GM12878 (cell line): ENCODE measurements at regions not wholly inside any gene's neighbourhood (a gene's known extent, or its start where the extent isn't known, plus 50 kb on each side); places are given as distances from the start of the nearest gene placed in this dataset.

ENCODE experiments used
- ATAC-seq: fragments of 200-7000 bp; cut with Tn5 transposase; 3 replicates; pipeline ENCODE4 v1.9.1; 2020; ENCODE audit warnings: mild to moderate bottlenecking, moderate library complexity
- BruUV-seq: library from RNA; stranded (reverse); fragments of 400-500 nt; replicated peaks from 2 replicates; lab custom pipeline; 2021; lab: Mats Ljungman, UMichigan
- CTCF ChIA-PET: fragments of 300-600 bp; sonication (Branson Sonifier 250); formaldehyde crosslinking; extraction: SDS; loops from one replicate; lab custom pipeline; 2021; ENCODE audit warnings: inconsistent platforms; lab: Yijun Ruan, JAX
- POLR2A ChIA-PET: fragments of 350-600 bp; formaldehyde crosslinking; extraction: SDS; loops from one replicate; lab custom pipeline; 2021; ENCODE audit warnings: inconsistent platforms; lab: Charles Lee
- RAD21 ChIA-PET: fragments of 300-600 bp; sonication (Branson Sonifier 250); formaldehyde crosslinking; loops from one replicate; lab custom pipeline; 2023; ENCODE audit warnings: antibody characterized with exemption; ENCODE audit not compliant: unreplicated experiment; lab: Charles Lee
- SMC1A ChIA-PET: fragments of 300-600 bp; sonication (Branson Sonifier 250); formaldehyde crosslinking; loops from one replicate; lab custom pipeline; 2023; ENCODE audit not compliant: unreplicated experiment, uncharacterized antibody; lab: Charles Lee
- DNase-seq: peaks from one replicate; pipeline ENCODE4 v3.0.0-alpha.2; 2011; ENCODE audit warnings: low read depth, low spot score
- FAIRE-seq: peaks from 3 replicates; lab custom pipeline; 2011; peaks lifted over from hg19 to GRCh38; lab: Jason Lieb, UNC
- H2AFZ ChIP-seq: 2 replicates; pipeline ENCODE4 v1.6.0; 2011; ENCODE audit warnings: low read depth, low read length, control low read depth; ENCODE audit not compliant: control insufficient read depth
- H3K27ac ChIP-seq: 2 replicates; pipeline ENCODE4 v1.5.1; 2011; ENCODE audit warnings: control low read depth; ENCODE audit not compliant: control insufficient read depth, insufficient read depth
- H3K27me3 ChIP-seq, 2 experiments: replicated peaks in 1 of 2; 2 replicates each; pipeline versions ENCODE4 v1.6.0 to v1.6.1; 2011; ENCODE audit warnings: low read length in 1 of 2; ENCODE audit not compliant: control insufficient read depth in 2 of 2, insufficient read depth in 2 of 2
- H3K36me3 ChIP-seq, 2 experiments: 2 replicates each; pipeline ENCODE4 v1.5.1; 2011; ENCODE audit warnings: low read length in 1 of 2; ENCODE audit not compliant: control insufficient read depth in 2 of 2, insufficient read depth in 2 of 2
- H3K4me1 ChIP-seq: 2 replicates; pipeline ENCODE4 v1.6.1; 2011; ENCODE audit warnings: mild to moderate bottlenecking, low read length, moderate library complexity, mixed read lengths; ENCODE audit not compliant: control insufficient read depth, insufficient read depth
- H3K4me2 ChIP-seq: 2 replicates; pipeline ENCODE4 v1.6.0; 2011; ENCODE audit warnings: control low read depth; ENCODE audit not compliant: control insufficient read depth, insufficient read depth
- H3K4me3 ChIP-seq: fragments of 200-600 bp; sonication (generic); 2 replicates; pipeline ENCODE4 v1.5.1; 2016
- H3K79me2 ChIP-seq: 2 replicates; pipeline ENCODE4 v1.6.0; 2011; ENCODE audit warnings: low read length; ENCODE audit not compliant: control insufficient read depth, insufficient read depth
- H3K9ac ChIP-seq: 2 replicates; pipeline ENCODE4 v1.8.0; 2011; ENCODE audit warnings: low read length, control low read depth, mixed read lengths; ENCODE audit not compliant: control insufficient read depth, insufficient read depth
- H3K9me3 ChIP-seq: replicated peaks from 3 replicates; pipeline ENCODE4 v1.5.1; 2011; ENCODE audit warnings: mild to moderate bottlenecking, low read length; ENCODE audit not compliant: control insufficient read depth, insufficient read depth
- H4K20me1 ChIP-seq: 2 replicates; pipeline ENCODE4 v1.6.0; 2011; ENCODE audit not compliant: control insufficient read depth, insufficient read depth
- NRF1 ChIP-seq: conservative IDR thresholded peaks from 2 replicates; pipeline ENCODE4 v1.6.1; 2011; ENCODE audit warnings: mild to moderate bottlenecking, low read depth, low read length, improper control_type of control experiment
- RCOR1 ChIP-seq: conservative IDR thresholded peaks from 2 replicates; pipeline ENCODE4 v1.6.1; 2012; ENCODE audit warnings: low read depth, low read length, improper control_type of control experiment
- SREBF1 ChIP-seq: IDR thresholded peaks from 2 replicates; pipeline ENCODE4 v1.6.1; 2012; ENCODE audit warnings: mild to moderate bottlenecking, low read length
- TBL1XR1 ChIP-seq: IDR thresholded peaks from 2 replicates; pipeline ENCODE4 v1.6.1; 2012; ENCODE audit warnings: low read depth, low read length, improper control_type of control experiment
- YBX1 ChIP-seq: fragments of 450-650 bp; IDR thresholded peaks from 2 replicates; pipeline ENCODE4 v1.6.1; 2016; ENCODE audit warnings: antibody characterized with exemption
- ZNF24 ChIP-seq: fragments of 450-650 bp; IDR thresholded peaks from 2 replicates; pipeline ENCODE4 v1.6.1; 2017; ENCODE audit warnings: antibody characterized with exemption, mild to moderate bottlenecking
- WGBS: methylation state at CpG from one replicate; pipeline ENCODE4 v1.1.6; 2016; ENCODE audit warnings: low lambda C conversion rate; ENCODE audit not compliant: insufficient replicate concordance, insufficient coverage; ENCODE audit errors: missing lambda C conversion rate; 5-methylcytosine and 5-hydroxymethylcytosine counted together
- in situ Hi-C: fragments of 300-500 bp; cut with MboI; formaldehyde crosslinking; loops from 9 replicates; pipeline ENCODE4 v1.14.3; 2018; ENCODE audit warnings: mixed read lengths
- intact Hi-C: fragments of 100-400 bp; cut with micrococcal nuclease; formaldehyde crosslinking; loops from one replicate; pipeline ENCODE4 v1.14.2; 2022; ENCODE audit not compliant: unreplicated experiment
- TF ChIP-seq, protein P1 (sequence below): IDR thresholded peaks from 2 replicates; pipeline ENCODE4 v1.6.1; 2011; ENCODE audit warnings: mild to moderate bottlenecking, low read depth, low read length, moderate library complexity; ENCODE audit not compliant: insufficient replicate concordance
- TF ChIP-seq, protein P2 (sequence below): IDR thresholded peaks from 2 replicates; pipeline ENCODE4 v1.6.1; 2011; ENCODE audit warnings: borderline replicate concordance, low read depth, mild to moderate bottlenecking, moderate library complexity, low read length; ENCODE audit not compliant: insufficient read depth, poor library complexity, severe bottlenecking
- TF ChIP-seq, protein P3 (sequence below): IDR thresholded peaks from 2 replicates; pipeline ENCODE4 v1.6.1; 2012; ENCODE audit warnings: low read length, inconsistent platforms
- TF ChIP-seq, protein P4 (sequence below): fragments of 450-650 bp; IDR thresholded peaks from 2 replicates; pipeline ENCODE4 v1.6.1; 2017; ENCODE audit warnings: mild to moderate bottlenecking, moderate library complexity

DNA sequence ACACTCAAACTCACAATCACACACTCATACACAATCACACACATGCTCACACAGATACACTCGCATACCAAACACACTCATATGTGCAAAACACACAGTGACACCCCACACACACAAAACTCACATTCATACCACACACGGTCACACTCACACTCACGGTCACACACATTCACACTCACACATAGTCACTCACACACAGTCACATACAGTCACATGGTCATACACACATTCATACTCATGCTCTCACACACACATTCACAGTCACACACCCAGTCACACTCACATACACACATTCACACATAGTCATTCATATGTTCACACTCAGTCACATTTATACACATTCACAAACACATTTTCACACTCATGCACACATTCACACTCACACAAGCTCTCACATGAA lies 296.0 kb upstream of the RNF32 start:
- Histone ChIP-seq H3K36me3 (no peaks in the 10 kb centered on the region), H3K4me1 (no peaks in the 10 kb centered on the region), H4K20me1 (no peaks in the 10 kb centered on the region), H3K4me2 (no peak overlapping the region), H3K79me2 (no peaks in the 10 kb centered on the region), H3K9me3 (no peaks in the 10 kb centered on the region), H3K27me3 (no peaks in the 10 kb centered on the region; a peak in 1 of 4 replicates), H2AFZ (no peak overlapping the region), H3K4me3 (no peak overlapping the region), H3K27ac (no peak overlapping the region), H3K9ac (no peak overlapping the region)
- ChIA-PET POLR2A (no interaction called here), CTCF (no interaction called here), RAD21 (no interaction called here), SMC1A (no interaction called here)
- DNase-seq (no peak), ATAC-seq (no peak), FAIRE-seq (no peak)
- no peak for TF ChIP-seq YBX1
- TF ChIP-seq, protein P1, sequence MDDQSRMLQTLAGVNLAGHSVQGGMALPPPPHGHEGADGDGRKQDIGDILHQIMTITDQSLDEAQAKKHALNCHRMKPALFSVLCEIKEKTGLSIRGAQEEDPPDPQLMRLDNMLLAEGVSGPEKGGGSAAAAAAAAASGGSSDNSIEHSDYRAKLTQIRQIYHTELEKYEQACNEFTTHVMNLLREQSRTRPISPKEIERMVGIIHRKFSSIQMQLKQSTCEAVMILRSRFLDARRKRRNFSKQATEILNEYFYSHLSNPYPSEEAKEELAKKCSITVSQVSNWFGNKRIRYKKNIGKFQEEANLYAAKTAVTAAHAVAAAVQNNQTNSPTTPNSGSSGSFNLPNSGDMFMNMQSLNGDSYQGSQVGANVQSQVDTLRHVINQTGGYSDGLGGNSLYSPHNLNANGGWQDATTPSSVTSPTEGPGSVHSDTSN: peak; percentile 0
- TF ChIP-seq, protein P2, sequence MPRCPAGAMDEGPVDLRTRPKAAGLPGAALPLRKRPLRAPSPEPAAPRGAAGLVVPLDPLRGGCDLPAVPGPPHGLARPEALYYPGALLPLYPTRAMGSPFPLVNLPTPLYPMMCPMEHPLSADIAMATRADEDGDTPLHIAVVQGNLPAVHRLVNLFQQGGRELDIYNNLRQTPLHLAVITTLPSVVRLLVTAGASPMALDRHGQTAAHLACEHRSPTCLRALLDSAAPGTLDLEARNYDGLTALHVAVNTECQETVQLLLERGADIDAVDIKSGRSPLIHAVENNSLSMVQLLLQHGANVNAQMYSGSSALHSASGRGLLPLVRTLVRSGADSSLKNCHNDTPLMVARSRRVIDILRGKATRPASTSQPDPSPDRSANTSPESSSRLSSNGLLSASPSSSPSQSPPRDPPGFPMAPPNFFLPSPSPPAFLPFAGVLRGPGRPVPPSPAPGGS: peak; percentile 43
- WGBS: 63% methylated on average over 3 of the region's 3 CpGs
- in situ Hi-C loops (no loop called here), intact Hi-C loops (no loop called here)
- no TSS peak for BruUV-seq

DNA sequence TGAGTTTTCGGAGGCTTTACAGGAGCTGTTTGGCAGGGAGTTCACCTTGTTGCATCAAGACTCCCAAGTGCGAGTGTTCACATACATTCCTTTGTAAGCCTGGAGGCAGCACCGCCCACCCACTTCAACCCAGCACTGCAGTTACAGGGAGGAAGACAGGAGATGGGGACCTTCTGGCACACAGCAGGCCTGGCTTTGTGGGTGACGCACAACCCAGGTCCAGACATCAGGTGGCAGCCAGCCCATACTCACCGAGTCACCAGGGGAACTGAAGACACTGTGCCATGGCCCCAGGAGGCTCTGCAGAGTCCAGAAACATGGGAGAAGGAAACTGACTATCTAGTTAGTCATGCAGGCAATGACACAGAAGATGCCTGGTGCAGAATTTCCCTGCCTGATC lies 305.9 kb upstream of the RNF32 start:
- H3K4me2 ChIP-seq: no peak overlapping the region
- BruUV-seq: no TSS peak
- ATAC-seq (no peak), DNase-seq (no peak), FAIRE-seq (no peak)
- 17% methylated on average over 5 of the region's 5 CpGs for WGBS
- SMC1A ChIA-PET: interaction anchor here (0.6 kb wide), 1 partner anchor 145 kb away, joined by 3 read pairs; no protein-coding TSS in a partner anchor
- intact Hi-C loops (no loop called here), in situ Hi-C loops (no loop called here)
- H3K79me2 ChIP-seq: no peaks in the 10 kb centered on the region
- CTCF ChIA-PET: no interaction called here
- no peak overlapping the region for H3K4me3 ChIP-seq
- H3K9me3 ChIP-seq: no peaks in the 10 kb centered on the region; the same call in 2 of the 3 replicates
- H3K4me1 ChIP-seq: no peaks in the 10 kb centered on the region
- no peaks in the 10 kb centered on the region for H4K20me1 ChIP-seq
- no peak overlapping the region for H3K9ac ChIP-seq
- RAD21 ChIA-PET: no interaction called here
- no peaks in the 10 kb centered on the region for H3K27me3 ChIP-seq
- H2AFZ ChIP-seq: no peak overlapping the region
- POLR2A ChIA-PET: no interaction called here
- no peaks in the 10 kb centered on the region for H3K36me3 ChIP-seq
- H3K27ac ChIP-seq: no peak overlapping the region
- TF ChIP-seq, protein P3, sequence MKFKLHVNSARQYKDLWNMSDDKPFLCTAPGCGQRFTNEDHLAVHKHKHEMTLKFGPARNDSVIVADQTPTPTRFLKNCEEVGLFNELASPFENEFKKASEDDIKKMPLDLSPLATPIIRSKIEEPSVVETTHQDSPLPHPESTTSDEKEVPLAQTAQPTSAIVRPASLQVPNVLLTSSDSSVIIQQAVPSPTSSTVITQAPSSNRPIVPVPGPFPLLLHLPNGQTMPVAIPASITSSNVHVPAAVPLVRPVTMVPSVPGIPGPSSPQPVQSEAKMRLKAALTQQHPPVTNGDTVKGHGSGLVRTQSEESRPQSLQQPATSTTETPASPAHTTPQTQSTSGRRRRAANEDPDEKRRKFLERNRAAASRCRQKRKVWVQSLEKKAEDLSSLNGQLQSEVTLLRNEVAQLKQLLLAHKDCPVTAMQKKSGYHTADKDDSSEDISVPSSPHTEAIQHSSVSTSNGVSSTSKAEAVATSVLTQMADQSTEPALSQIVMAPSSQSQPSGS: no peak
- no peak for TF ChIP-seq NRF1
- TF ChIP-seq SREBF1: no peak
- no peak for TF ChIP-seq RCOR1
- TF ChIP-seq ZNF24: no peak
- no peak for TF ChIP-seq TBL1XR1
- TF ChIP-seq, protein P4, sequence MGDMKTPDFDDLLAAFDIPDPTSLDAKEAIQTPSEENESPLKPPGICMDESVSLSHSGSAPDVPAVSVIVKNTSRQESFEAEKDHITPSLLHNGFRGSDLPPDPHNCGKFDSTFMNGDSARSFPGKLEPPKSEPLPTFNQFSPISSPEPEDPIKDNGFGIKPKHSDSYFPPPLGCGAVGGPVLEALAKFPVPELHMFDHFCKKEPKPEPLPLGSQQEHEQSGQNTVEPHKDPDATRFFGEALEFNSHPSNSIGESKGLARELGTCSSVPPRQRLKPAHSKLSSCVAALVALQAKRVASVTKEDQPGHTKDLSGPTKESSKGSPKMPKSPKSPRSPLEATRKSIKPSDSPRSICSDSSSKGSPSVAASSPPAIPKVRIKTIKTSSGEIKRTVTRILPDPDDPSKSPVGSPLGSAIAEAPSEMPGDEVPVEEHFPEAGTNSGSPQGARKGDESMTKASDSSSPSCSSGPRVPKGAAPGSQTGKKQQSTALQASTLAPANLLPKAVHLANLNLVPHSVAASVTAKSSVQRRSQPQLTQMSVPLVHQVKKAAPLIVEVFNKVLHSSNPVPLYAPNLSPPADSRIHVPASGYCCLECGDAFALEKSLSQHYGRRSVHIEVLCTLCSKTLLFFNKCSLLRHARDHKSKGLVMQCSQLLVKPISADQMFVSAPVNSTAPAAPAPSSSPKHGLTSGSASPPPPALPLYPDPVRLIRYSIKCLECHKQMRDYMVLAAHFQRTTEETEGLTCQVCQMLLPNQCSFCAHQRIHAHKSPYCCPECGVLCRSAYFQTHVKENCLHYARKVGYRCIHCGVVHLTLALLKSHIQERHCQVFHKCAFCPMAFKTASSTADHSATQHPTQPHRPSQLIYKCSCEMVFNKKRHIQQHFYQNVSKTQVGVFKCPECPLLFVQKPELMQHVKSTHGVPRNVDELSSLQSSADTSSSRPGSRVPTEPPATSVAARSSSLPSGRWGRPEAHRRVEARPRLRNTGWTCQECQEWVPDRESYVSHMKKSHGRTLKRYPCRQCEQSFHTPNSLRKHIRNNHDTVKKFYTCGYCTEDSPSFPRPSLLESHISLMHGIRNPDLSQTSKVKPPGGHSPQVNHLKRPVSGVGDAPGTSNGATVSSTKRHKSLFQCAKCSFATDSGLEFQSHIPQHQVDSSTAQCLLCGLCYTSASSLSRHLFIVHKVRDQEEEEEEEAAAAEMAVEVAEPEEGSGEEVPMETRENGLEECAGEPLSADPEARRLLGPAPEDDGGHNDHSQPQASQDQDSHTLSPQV: no peak
